Kidney epithelial cell (primary cell): ENCODE measurements at regions not wholly inside any gene's neighbourhood (a gene's known extent, or its start where the extent isn't known, plus 50 kb on each side); places are given as distances from the start of the nearest gene placed in this dataset.

Experiments used
- DNase-seq: peaks from one replicate; pipeline ENCODE4 v3.0.0-alpha.2; 2010; ENCODE audit warnings: low read depth
- H3K27me3 ChIP-seq: 2 replicates; pipeline ENCODE4 v1.6.0; 2011; ENCODE audit warnings: low read length; ENCODE audit not compliant: control insufficient read depth, insufficient read depth
- H3K36me3 ChIP-seq: 2 replicates; pipeline ENCODE4 v1.5.1; 2011; ENCODE audit warnings: low read length; ENCODE audit not compliant: control insufficient read depth, insufficient read depth
- H3K4me3 ChIP-seq: 2 replicates; pipeline ENCODE4 v1.5.1; 2011; ENCODE audit warnings: low read depth, mild to moderate bottlenecking, control low read depth, low read length
- CTCF ChIP-seq: IDR thresholded peaks from 2 replicates; pipeline ENCODE4 v1.5.1; 2011; ENCODE audit warnings: mild to moderate bottlenecking, moderate library complexity, low read length, control low read depth, inconsistent platforms; ENCODE audit not compliant: insufficient read depth, poor library complexity, severe bottlenecking

- DNase-seq = no peak
- no peaks in the 10 kb centered on the region for H3K36me3 ChIP-seq
- no peak overlapping the region for H3K4me3 ChIP-seq
- no peaks in the 10 kb centered on the region for H3K27me3 ChIP-seq
- no peak for TF ChIP-seq CTCF
Observed at GRCh38 chr1:191085121-191085520, 607.5 kb upstream of the BRINP3 start.

GRCh38 chr1:191086910-191087309 is 609.2 kb upstream of the BRINP3 start:
- Histone ChIP-seq H3K4me3 (no peak overlapping the region), H3K27me3 (no peaks in the 10 kb centered on the region)
- no peak for TF ChIP-seq CTCF

GRCh38 chr1:191096405-191096804 is 618.7 kb upstream of the BRINP3 start:
- no peak overlapping the region for H3K4me3 ChIP-seq
- no peak for DNase-seq
- no peaks in the 10 kb centered on the region for H3K27me3 ChIP-seq
- no peaks in the 10 kb centered on the region for H3K36me3 ChIP-seq
- TF ChIP-seq CTCF = no peak

More at GRCh38 chr1:191086910-191087309, 609.2 kb upstream of the BRINP3 start:
- no peak for DNase-seq
- H3K36me3 ChIP-seq = no peaks in the 10 kb centered on the region

GRCh38 chr1:191099696-191100095 is 622.0 kb upstream of the BRINP3 start:
- Histone ChIP-seq H3K27me3 (no peaks in the 10 kb centered on the region), H3K4me3 (no peak overlapping the region), H3K36me3 (no peaks in the 10 kb centered on the region)
- no peak for DNase-seq
- TF ChIP-seq CTCF = no peak

GRCh38 chr1:191101960-191102359 is 624.3 kb upstream of the BRINP3 start:
- TF ChIP-seq CTCF = no peak
- no peaks in the 10 kb centered on the region for H3K27me3 ChIP-seq
- no peak overlapping the region for H3K4me3 ChIP-seq
- no peaks in the 10 kb centered on the region for H3K36me3 ChIP-seq
- no peak for DNase-seq

GRCh38 chr1:191125950-191126349 is 648.3 kb upstream of the BRINP3 start:
- TF ChIP-seq CTCF = no peak
- DNase-seq = no peak
- Histone ChIP-seq H3K27me3 (no peaks in the 10 kb centered on the region), H3K4me3 (no peak overlapping the region), H3K36me3 (no peaks in the 10 kb centered on the region)
